MCF 10A (cell line): ENCODE measurements at regions not wholly inside any gene's neighbourhood (a gene's known extent, or its start where the extent isn't known, plus 50 kb on each side); places are given as distances from the start of the nearest gene placed in this dataset.

Experiments
- BruUV-seq: library from RNA; stranded (reverse); fragments of 400-500 nt; replicated peaks from 2 replicates; lab custom pipeline; 2021; lab: Mats Ljungman, UMichigan
- CTCF ChIA-PET: fragments of 300-600 bp; sonication (Branson Sonifier 250); formaldehyde crosslinking; extraction: SDS; loops from one replicate; lab custom pipeline; 2021; ENCODE audit warnings: antibody characterized with exemption, inconsistent platforms; lab: Yijun Ruan, JAX
- POLR2A ChIA-PET: fragments of 300-600, 350-650 bp; sonication (Branson Sonifier 250); formaldehyde crosslinking; extraction: SDS; loops from one replicate; lab custom pipeline; 2020; ENCODE audit warnings: antibody characterized with exemption, inconsistent platforms; lab: Yijun Ruan, JAX
- DNase-seq: peaks from one replicate; pipeline ENCODE4 v3.0.0-alpha.2; 2018; ENCODE audit not compliant: unreplicated experiment
- H3K27ac Mint-ChIP-seq: one replicate; pipeline ENCODE4 v1.8.0; 2022; ENCODE audit warnings: mild to moderate bottlenecking, low read depth, mixed read lengths; ENCODE audit not compliant: unreplicated experiment
- H3K27me3 Mint-ChIP-seq: one replicate; pipeline ENCODE4 v1.8.0; 2022; ENCODE audit warnings: mixed read lengths; ENCODE audit not compliant: insufficient read depth, unreplicated experiment
- H3K36me3 Mint-ChIP-seq: one replicate; pipeline ENCODE4 v1.8.0; 2022; ENCODE audit warnings: mild to moderate bottlenecking, moderate library complexity, mixed read lengths; ENCODE audit not compliant: insufficient read depth, unreplicated experiment
- H3K4me1 Mint-ChIP-seq: one replicate; pipeline ENCODE4 v1.8.0; 2022; ENCODE audit warnings: mixed read lengths; ENCODE audit not compliant: insufficient read depth, unreplicated experiment
- H3K4me3 Mint-ChIP-seq: one replicate; pipeline ENCODE4 v1.8.0; 2022; ENCODE audit warnings: mild to moderate bottlenecking, moderate library complexity, mixed read lengths; ENCODE audit not compliant: unreplicated experiment
- H3K9me3 Mint-ChIP-seq: one replicate; pipeline ENCODE4 v1.8.0; 2022; ENCODE audit warnings: mixed read lengths; ENCODE audit not compliant: unreplicated experiment
- CTCF ChIP-seq: fragments of 200-600 bp; IDR thresholded peaks from one replicate; pipeline ENCODE4 v1.8.0; 2022; ENCODE audit warnings: antibody characterized with exemption, mild to moderate bottlenecking; ENCODE audit not compliant: unreplicated experiment
- intact Hi-C: fragments of 100-400 bp; cut with micrococcal nuclease; formaldehyde crosslinking; loops from 2 replicates; pipeline ENCODE4 v1.14.1; 2022

GRCh38 chr5:71996789-71997188 is 110.5 kb upstream of the MAP1B start:
- CTCF ChIA-PET = interaction anchor here (1.2 kb wide), 1 partner anchor 14 kb away, joined by 3 read pairs; no protein-coding TSS in a partner anchor
- Mint-ChIP-seq H3K9me3 (no peaks in the 10 kb centered on the region), H3K36me3 (no peaks in the 10 kb centered on the region), H3K27me3 (peaks cover 29% of the 10 kb centered on the region), H3K27ac (no peak overlapping the region), H3K4me3 (no peak overlapping the region), H3K4me1 (no peaks in the 10 kb centered on the region)
- intact Hi-C loops = no loop called here
- no peak for TF ChIP-seq CTCF
- BruUV-seq = no TSS peak
- POLR2A ChIA-PET = no interaction called here
- DNase-seq = no peak

- no TSS peak for BruUV-seq
- DNase-seq = no peak
- peaks cover 29% of the 10 kb centered on the region for H3K27me3 Mint-ChIP-seq
- POLR2A ChIA-PET = no interaction called here
- no peak overlapping the region for H3K4me3 Mint-ChIP-seq
- intact Hi-C loops = no loop called here
- H3K36me3 Mint-ChIP-seq = no peaks in the 10 kb centered on the region
- H3K4me1 Mint-ChIP-seq = no peaks in the 10 kb centered on the region
- TF ChIP-seq CTCF = no peak
- H3K9me3 Mint-ChIP-seq = no peaks in the 10 kb centered on the region
- H3K27ac Mint-ChIP-seq = no peak overlapping the region
- CTCF ChIA-PET = no interaction called here
These were observed 108.5 kb upstream of the MAP1B start for GRCh38 chr5:71998746-71999145.

DNA sequence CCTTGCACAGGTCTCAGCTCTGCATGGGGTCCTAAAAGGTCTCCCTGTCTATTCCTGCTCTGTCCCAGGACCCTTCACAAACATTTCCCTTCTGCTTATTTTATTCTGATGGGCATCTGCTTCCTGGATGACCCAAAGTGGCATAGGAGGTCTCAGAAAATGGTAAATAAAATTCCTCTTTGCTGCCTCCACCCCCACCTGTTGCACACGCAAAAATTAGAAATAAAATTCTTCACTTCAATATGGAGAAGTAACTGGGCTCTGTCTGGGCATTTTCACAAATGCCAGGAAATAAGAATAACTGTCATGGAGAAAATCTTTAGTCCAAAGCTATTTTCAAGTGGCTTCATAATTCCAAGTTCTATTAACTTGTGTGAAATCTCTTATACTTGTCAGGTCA is 106.6 kb upstream of the MAP1B start:
- Mint-ChIP-seq H3K9me3 (no peaks in the 10 kb centered on the region), H3K4me1 (no peaks in the 10 kb centered on the region), H3K4me3 (no peak overlapping the region), H3K36me3 (no peaks in the 10 kb centered on the region), H3K27ac (no peak overlapping the region), H3K27me3 (peaks cover 32% of the 10 kb centered on the region)
- BruUV-seq = no TSS peak
- intact Hi-C loops = no loop called here
- no peak for TF ChIP-seq CTCF
- ChIA-PET POLR2A (no interaction called here), CTCF (no interaction called here)
- DNase-seq = no peak

DNA sequence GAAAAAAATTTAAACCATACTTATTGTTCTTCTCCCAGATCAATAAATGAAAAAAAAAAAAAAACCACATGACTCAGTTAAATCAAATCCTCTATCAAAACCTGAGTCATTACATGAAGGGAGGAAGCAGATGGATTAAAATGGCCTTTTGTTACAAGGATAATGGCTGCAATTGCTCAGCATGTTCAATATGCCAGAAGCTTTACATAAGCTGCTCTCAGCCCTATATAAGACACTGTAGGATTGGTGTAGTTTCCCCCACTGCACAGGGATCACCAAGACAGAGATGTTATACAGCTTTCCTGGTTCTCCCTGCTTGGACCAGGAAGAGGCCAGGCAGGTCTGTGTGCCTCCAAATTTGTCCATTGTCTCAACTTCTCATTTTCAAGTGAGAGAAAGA is 101.6 kb upstream of the MAP1B start:
- H3K4me1 Mint-ChIP-seq = no peaks in the 10 kb centered on the region
- no peak overlapping the region for H3K4me3 Mint-ChIP-seq
- H3K9me3 Mint-ChIP-seq = no peaks in the 10 kb centered on the region
- no peak overlapping the region for H3K27ac Mint-ChIP-seq
- ChIA-PET CTCF (no interaction called here), POLR2A (interaction anchor here (1.0 kb wide), 1 partner anchor 9 kb away, joined by 3 read pairs; no protein-coding TSS in a partner anchor)
- H3K36me3 Mint-ChIP-seq = no peaks in the 10 kb centered on the region
- intact Hi-C loops = no loop called here
- DNase-seq = no peak
- peaks cover 32% of the 10 kb centered on the region for H3K27me3 Mint-ChIP-seq
- no peak for TF ChIP-seq CTCF
- BruUV-seq = no TSS peak
